ENCODE measurements at regions not wholly inside any gene's neighbourhood (a gene's known extent, or its start where the extent isn't known, plus 50 kb on each side); places are given as distances from the start of the nearest gene placed in this dataset.

DNA sequence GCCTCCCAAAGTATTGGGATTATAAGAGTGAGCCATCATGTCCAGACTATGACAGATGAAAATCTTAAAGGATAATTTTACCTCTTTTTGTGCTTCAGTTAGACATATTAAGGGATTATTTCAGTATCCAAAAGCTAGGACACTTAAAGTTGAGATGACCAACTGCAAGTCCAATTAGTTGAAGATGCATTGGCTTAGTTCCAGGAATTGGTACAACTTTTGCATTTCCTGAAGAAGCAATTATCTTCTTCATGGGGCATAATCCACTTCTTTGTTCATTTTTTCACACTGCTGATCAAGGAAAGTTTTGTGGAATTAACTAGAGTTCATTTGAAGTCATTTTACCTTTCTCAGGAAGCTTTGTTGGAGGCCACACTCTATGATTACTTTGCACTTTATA lies 72.0 kb upstream of the HECW1 start:
- H3K4me3 ChIP-seq, result no peak overlapping the region

DNA sequence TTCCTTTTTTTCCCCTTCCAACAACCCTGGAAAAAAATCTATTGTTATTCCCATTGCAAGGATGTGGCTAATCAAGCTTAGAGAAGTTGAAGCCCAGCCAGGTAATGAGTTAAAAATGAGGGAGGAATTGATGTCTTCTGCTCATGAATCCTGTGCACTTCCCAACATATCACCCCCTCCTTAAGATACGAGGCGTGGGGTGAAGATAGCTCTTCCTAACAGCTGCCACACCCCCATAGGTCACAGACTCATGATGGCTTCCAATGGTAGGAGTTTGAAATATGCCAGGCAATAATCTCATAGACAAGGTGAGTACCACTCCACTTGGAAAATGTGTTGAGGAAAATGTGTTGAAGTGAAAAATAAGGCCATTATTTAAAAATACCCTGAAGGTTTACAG lies 71.3 kb upstream of the HECW1 start:
- Histone ChIP-seq H3K9me3 (no peaks in the 10 kb centered on the region), H3K36me3 (no peaks in the 10 kb centered on the region), H3K27me3 (no peaks in the 10 kb centered on the region), H3K27ac (no peak overlapping the region), H3K4me1 (no peaks in the 10 kb centered on the region), H3K4me3 (no peak overlapping the region)
- no peak for DNase-seq (ENCODE audit: low spot score in 2 of 2)
- TF ChIP-seq, protein P1, sequence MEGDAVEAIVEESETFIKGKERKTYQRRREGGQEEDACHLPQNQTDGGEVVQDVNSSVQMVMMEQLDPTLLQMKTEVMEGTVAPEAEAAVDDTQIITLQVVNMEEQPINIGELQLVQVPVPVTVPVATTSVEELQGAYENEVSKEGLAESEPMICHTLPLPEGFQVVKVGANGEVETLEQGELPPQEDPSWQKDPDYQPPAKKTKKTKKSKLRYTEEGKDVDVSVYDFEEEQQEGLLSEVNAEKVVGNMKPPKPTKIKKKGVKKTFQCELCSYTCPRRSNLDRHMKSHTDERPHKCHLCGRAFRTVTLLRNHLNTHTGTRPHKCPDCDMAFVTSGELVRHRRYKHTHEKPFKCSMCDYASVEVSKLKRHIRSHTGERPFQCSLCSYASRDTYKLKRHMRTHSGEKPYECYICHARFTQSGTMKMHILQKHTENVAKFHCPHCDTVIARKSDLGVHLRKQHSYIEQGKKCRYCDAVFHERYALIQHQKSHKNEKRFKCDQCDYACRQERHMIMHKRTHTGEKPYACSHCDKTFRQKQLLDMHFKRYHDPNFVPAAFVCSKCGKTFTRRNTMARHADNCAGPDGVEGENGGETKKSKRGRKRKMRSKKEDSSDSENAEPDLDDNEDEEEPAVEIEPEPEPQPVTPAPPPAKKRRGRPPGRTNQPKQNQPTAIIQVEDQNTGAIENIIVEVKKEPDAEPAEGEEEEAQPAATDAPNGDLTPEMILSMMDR (IDR thresholded peaks at IDR 0.05), result no peak
- no peak for TF ChIP-seq POLR2AphosphoS5 (IDR thresholded peaks at IDR 0.05)
- intact Hi-C loops (cut with DNase I; ENCODE audit: low total_unique reads), result no loop called here

More for the DNA sequence above, 72.0 kb upstream of the HECW1 start:
- no peaks in the 10 kb centered on the region for H3K36me3 ChIP-seq
- no peaks in the 10 kb centered on the region for H3K9me3 ChIP-seq
- no peaks in the 10 kb centered on the region for H3K27me3 ChIP-seq
- H3K27ac ChIP-seq, result no peak overlapping the region
- DNase-seq (ENCODE audit: low spot score in 2 of 2), result no peak
- intact Hi-C loops (cut with DNase I; ENCODE audit: low total_unique reads), result no loop called here
- TF ChIP-seq, protein P1 (IDR thresholded peaks at IDR 0.05), result no peak
- no peak for TF ChIP-seq POLR2A (IDR thresholded peaks at IDR 0.05)
- H3K4me1 ChIP-seq, result no peaks in the 10 kb centered on the region

DNA sequence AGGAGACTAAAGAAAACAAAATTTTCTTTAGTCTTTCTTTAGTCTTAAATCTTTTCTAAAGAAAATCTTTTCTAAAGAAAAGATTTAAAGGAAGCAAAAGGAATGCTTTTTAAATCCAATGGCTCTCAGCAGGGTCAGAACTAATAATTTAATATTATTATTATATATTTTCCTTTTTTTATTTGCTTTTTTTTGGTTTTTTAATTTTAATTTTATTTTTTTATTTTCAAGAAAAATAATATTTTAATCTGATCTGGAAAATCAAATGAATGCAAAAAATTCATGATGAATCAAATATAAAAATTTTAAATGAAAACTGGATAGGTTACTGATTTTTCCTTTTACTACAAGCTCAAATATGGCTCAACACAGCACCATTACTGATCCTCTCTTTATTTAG lies 70.7 kb upstream of the HECW1 start:
- DNase-seq (ENCODE audit: low spot score in 2 of 2), result no peak
- Histone ChIP-seq H3K4me1 (no peaks in the 10 kb centered on the region), H3K36me3 (no peaks in the 10 kb centered on the region), H3K27me3 (no peaks in the 10 kb centered on the region), H3K27ac (no peak overlapping the region), H3K9me3 (no peaks in the 10 kb centered on the region), H3K4me3 (no peak overlapping the region)
- TF ChIP-seq, protein P1 (IDR thresholded peaks at IDR 0.05), result no peak
- TF ChIP-seq POLR2AphosphoS5 (IDR thresholded peaks at IDR 0.05) (no peak), POLR2A (IDR thresholded peaks at IDR 0.05) (no peak)
- intact Hi-C loops (cut with DNase I; ENCODE audit: low total_unique reads), result no loop called here

DNA sequence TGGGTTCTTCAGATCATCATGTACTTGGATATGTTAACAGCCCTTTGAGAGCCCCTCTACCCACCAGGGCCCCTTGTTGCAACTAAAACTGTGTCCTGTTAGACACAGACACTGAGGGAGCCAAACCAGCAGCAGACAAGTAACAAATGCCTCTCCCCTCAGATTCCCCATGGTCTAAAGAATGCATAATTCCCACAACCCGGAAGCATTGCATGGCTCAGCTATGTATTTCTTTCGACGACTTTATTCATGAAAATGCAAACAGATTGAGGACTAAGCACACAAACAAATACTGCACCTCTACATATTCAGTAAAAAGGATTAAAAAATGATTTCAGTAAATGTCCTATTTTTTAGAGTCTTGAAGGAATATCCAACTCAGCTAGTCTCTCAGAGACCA lies 70.1 kb upstream of the HECW1 start:
- H3K4me3 ChIP-seq, result no peak overlapping the region
- DNase-seq (ENCODE audit: low spot score in 2 of 2), result no peak
- no peak for TF ChIP-seq POLR2A (IDR thresholded peaks at IDR 0.05)
- TF ChIP-seq POLR2AphosphoS5 (IDR thresholded peaks at IDR 0.05), result no peak
- TF ChIP-seq, protein P1 (IDR thresholded peaks at IDR 0.05), result no peak
- H3K4me1 ChIP-seq, result no peaks in the 10 kb centered on the region
- H3K27me3 ChIP-seq, result no peaks in the 10 kb centered on the region
- no peaks in the 10 kb centered on the region for H3K36me3 ChIP-seq
- intact Hi-C loops (cut with DNase I; ENCODE audit: low total_unique reads), result no loop called here
- no peaks in the 10 kb centered on the region for H3K9me3 ChIP-seq
- no peak overlapping the region for H3K27ac ChIP-seq

DNA sequence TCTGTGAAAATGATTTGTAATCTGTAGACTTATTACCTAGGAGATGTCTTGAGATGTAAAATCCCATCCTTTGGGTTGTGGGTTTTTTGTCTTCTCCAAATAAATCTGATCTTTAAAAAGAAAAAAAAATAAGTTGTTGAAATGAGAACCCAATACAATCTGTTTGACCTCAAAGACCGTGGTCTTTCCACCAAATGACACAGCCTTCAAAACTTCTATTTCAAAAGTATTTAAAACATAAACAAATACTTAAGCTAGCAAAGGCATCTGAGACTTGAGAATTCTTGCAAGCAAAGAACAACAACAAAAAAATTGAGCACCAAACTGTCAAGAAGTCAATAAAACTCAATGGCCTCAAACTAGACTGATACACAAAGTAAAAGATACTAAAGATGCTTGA lies 67.9 kb upstream of the HECW1 start:
- Histone ChIP-seq H3K4me3 (no peak overlapping the region), H3K27ac (no peak overlapping the region), H3K36me3 (no peaks in the 10 kb centered on the region), H3K4me1 (no peaks in the 10 kb centered on the region), H3K9me3 (peaks cover 0 to 4% of the 10 kb centered on the region in 2 donors), H3K27me3 (no peaks in the 10 kb centered on the region)
- intact Hi-C loops (cut with DNase I; ENCODE audit: low total_unique reads), result no loop called here
- TF ChIP-seq POLR2AphosphoS5 (IDR thresholded peaks at IDR 0.05) (no peak), POLR2A (IDR thresholded peaks at IDR 0.05) (no peak)
- DNase-seq (ENCODE audit: low spot score in 2 of 2), result no peak

DNA sequence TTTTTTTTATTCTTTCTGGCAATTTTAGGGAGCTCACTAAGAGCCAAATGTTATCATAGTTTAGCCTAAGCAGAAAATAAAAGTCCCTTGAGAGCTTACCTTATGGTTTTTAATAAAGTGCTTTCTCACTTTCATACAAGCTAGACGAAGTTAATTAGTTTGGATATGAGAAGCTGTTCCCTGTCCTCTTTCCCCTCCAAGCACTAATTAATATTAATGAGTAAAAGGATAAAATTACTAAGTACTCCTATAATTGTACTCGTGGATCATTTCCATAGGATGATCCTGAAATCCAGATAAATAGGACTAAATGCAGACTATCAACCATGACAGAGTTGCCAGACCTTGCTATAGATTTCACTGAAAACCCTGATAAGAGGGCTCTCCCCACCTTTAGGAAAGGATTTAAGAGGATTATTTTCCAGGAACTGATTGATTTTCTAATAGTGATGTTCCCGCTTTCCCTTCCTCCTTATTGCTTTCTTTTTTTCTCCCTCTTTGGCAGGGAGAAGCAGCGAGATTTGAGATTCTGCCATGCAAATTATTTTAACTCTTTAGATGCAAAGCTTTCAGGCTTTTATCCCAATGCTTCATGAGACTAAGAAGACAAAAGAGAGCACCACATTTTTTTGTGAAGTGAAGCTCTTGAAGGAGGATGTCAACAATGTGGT lies 58.3 kb upstream of the HECW1 start:
- Histone ChIP-seq H3K27ac (no peak overlapping the region), H3K4me1 (no peaks in the 10 kb centered on the region), H3K4me3 (no peak overlapping the region), H3K9me3 (peaks cover 0 to 4% of the 10 kb centered on the region in 2 donors), H3K27me3 (no peaks in the 10 kb centered on the region), H3K36me3 (no peaks in the 10 kb centered on the region)
- intact Hi-C loops (cut with DNase I; ENCODE audit: low total_unique reads), result no loop called here
- no peak for DNase-seq (ENCODE audit: low spot score in 2 of 2)
- TF ChIP-seq, protein P1 (IDR thresholded peaks at IDR 0.05), result no peak
- TF ChIP-seq POLR2AphosphoS5 (IDR thresholded peaks at IDR 0.05), result no peak
- TF ChIP-seq POLR2A (IDR thresholded peaks at IDR 0.05), result no peak
